Right atrium auricular region (tissue), 2 donors: ENCODE measurements at regions not wholly inside any gene's neighbourhood (a gene's known extent, or its start where the extent isn't known, plus 50 kb on each side); places are given as distances from the start of the nearest gene placed in this dataset.

Source experiments
- DNase-seq: peaks from one replicate; pipeline ENCODE4 v3.0.0-alpha.2; 2019; ENCODE audit warnings: low spot score
- H3K27ac ChIP-seq, 2 donors: fragments of 200-600 bp; sonication (generic); 1 replicate in 1 of 2; 2 replicates in 1 of 2; pipeline ENCODE4 v1.5.1; 2016 to 2019
- H3K27me3 ChIP-seq, 2 donors: fragments of 200-600 bp; sonication (generic); one replicate each; pipeline versions ENCODE4 v1.5.1 to v1.6.0; 2017 to 2019
- H3K36me3 ChIP-seq: fragments of 200-600 bp; sonication (generic); one replicate; pipeline ENCODE4 v1.5.1; 2016
- H3K4me1 ChIP-seq, 2 donors: fragments of 200-600 bp; sonication (generic); one replicate each; pipeline versions ENCODE4 v1.5.1 to v1.6.0; 2017 to 2019
- H3K4me3 ChIP-seq, 2 donors: fragments of 200-600 bp; sonication (generic); 1 replicate in 1 of 2; 2 replicates in 1 of 2; pipeline ENCODE4 v1.5.1; 2017 to 2019; ENCODE audit warnings: mild to moderate bottlenecking in 1 of 2, moderate library complexity in 1 of 2
- H3K9me3 ChIP-seq, 2 donors: fragments of 200-600 bp; sonication (generic); one replicate each; pipeline ENCODE4 v1.5.1; 2019
- TF ChIP-seq, protein P1 (sequence below), 2 donors: fragments of 200-600 bp; sonication (generic); IDR thresholded peaks; one replicate each; pipeline ENCODE4 v1.5.1; 2019; ENCODE audit warnings: antibody characterized with exemption in 2 of 2

DNA sequence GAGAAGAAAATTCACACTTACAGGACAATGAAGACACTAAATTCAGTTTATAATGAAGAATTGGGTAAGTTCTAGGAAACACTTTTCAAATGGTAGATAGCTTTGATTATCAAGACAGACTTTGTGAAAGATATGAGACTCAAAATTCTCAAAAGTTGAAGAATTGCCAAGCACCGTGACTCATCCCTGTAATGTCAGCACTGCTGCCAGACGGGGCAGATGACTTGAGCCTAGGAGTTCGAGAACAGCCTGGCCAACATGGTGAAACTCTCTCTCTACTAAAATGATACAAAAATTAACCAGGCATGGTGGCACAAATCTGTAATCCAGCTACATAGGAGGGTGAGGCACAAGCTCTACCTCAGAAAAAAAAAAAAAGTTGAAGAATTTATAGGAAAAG lies 1820.1 kb upstream of the LRRTM1 start:
- Histone ChIP-seq H3K9me3 (no peaks in the 10 kb centered on the region), H3K4me3 (no peak overlapping the region), H3K27ac (no peak overlapping the region), H3K36me3 (no peaks in the 10 kb centered on the region), H3K27me3 (no peaks in the 10 kb centered on the region), H3K4me1 (no peaks in the 10 kb centered on the region)
- TF ChIP-seq, protein P1, sequence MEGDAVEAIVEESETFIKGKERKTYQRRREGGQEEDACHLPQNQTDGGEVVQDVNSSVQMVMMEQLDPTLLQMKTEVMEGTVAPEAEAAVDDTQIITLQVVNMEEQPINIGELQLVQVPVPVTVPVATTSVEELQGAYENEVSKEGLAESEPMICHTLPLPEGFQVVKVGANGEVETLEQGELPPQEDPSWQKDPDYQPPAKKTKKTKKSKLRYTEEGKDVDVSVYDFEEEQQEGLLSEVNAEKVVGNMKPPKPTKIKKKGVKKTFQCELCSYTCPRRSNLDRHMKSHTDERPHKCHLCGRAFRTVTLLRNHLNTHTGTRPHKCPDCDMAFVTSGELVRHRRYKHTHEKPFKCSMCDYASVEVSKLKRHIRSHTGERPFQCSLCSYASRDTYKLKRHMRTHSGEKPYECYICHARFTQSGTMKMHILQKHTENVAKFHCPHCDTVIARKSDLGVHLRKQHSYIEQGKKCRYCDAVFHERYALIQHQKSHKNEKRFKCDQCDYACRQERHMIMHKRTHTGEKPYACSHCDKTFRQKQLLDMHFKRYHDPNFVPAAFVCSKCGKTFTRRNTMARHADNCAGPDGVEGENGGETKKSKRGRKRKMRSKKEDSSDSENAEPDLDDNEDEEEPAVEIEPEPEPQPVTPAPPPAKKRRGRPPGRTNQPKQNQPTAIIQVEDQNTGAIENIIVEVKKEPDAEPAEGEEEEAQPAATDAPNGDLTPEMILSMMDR (IDR thresholded peaks at IDR 0.05) = no peak
- DNase-seq = no peak

DNA sequence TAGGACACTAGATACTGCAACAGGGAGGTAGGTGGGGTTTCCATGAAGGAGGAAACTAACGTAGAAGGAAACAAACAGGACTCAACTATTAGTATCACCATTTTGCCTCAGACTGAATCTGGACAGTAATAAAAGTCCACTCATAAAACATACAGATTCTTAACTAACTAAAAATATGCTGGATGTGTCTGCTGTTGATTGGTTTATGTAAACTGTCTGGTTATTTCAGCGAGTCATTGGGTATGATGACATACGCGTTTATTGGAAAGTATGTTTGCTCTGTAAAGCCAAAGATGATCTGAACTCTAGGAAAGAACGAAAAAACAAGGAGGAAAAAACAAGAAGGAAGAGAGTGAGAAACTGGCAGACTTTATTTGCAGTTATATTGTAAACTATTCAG lies 1816.1 kb upstream of the LRRTM1 start:
- H3K9me3 ChIP-seq = no peaks in the 10 kb centered on the region
- H3K4me1 ChIP-seq = no peaks in the 10 kb centered on the region

GRCh38 chr2:82120115-82120514 lies 1815.6 kb upstream of the LRRTM1 start:
- DNase-seq = no peak
- Histone ChIP-seq H3K4me3 (no peak overlapping the region), H3K27me3 (no peaks in the 10 kb centered on the region), H3K27ac (no peak overlapping the region), H3K36me3 (no peaks in the 10 kb centered on the region), H3K4me1 (no peaks in the 10 kb centered on the region), H3K9me3 (no peaks in the 10 kb centered on the region)
- TF ChIP-seq, protein P1 (IDR thresholded peaks at IDR 0.05) = no peak

More for the DNA sequence above, 1816.1 kb upstream of the LRRTM1 start:
- no peaks in the 10 kb centered on the region for H3K27me3 ChIP-seq
- H3K27ac ChIP-seq = no peak overlapping the region
- no peaks in the 10 kb centered on the region for H3K36me3 ChIP-seq
- no peak overlapping the region for H3K4me3 ChIP-seq
- TF ChIP-seq, protein P1 (IDR thresholded peaks at IDR 0.05) = no peak
- DNase-seq = no peak

- Histone ChIP-seq H3K27me3 (no peaks in the 10 kb centered on the region), H3K27ac (no peak overlapping the region), H3K9me3 (no peaks in the 10 kb centered on the region), H3K4me1 (no peaks in the 10 kb centered on the region), H3K4me3 (no peak overlapping the region), H3K36me3 (no peaks in the 10 kb centered on the region)
- no peak for DNase-seq
- TF ChIP-seq, protein P1 (IDR thresholded peaks at IDR 0.05) = no peak
These were observed 1804.9 kb upstream of the LRRTM1 start for GRCh38 chr2:82109418-82109817.

- DNase-seq = no peak
- TF ChIP-seq, protein P1 (IDR thresholded peaks at IDR 0.05) = no peak
- no peaks in the 10 kb centered on the region for H3K27me3 ChIP-seq
- H3K36me3 ChIP-seq = no peaks in the 10 kb centered on the region
- H3K4me3 ChIP-seq = no peak overlapping the region
- no peaks in the 10 kb centered on the region for H3K4me1 ChIP-seq
- H3K9me3 ChIP-seq = no peaks in the 10 kb centered on the region
- H3K27ac ChIP-seq = no peak overlapping the region
These were observed 1794.1 kb upstream of the LRRTM1 start for GRCh38 chr2:82098617-82099016.

- TF ChIP-seq, protein P1 (IDR thresholded peaks at IDR 0.05) = no peak
- Histone ChIP-seq H3K4me3 (peak overlapping the region in 1 of 2 donors; percentile 0), H3K9me3 (no peaks in the 10 kb centered on the region), H3K27ac (no peak overlapping the region), H3K27me3 (no peaks in the 10 kb centered on the region), H3K36me3 (no peaks in the 10 kb centered on the region), H3K4me1 (no peaks in the 10 kb centered on the region)
- DNase-seq = no peak
These were observed 1785.0 kb upstream of the LRRTM1 start for GRCh38 chr2:82089518-82089917.
